ENCODE measurements at regions not wholly inside any gene's neighbourhood (a gene's known extent, or its start where the extent isn't known, plus 50 kb on each side); places are given as distances from the start of the nearest gene placed in this dataset.

- DNase-seq: no peak
Observed at GRCh38 chr20:60249436-60249835, 291.2 kb downstream of the CDH26 start.

- no peak for DNase-seq
Observed at GRCh38 chr20:60250251-60250650, 292.0 kb downstream of the CDH26 start.

- no peak for DNase-seq
Observed at GRCh38 chr20:60252866-60253265, 294.6 kb downstream of the CDH26 start.

GRCh38 chr20:60253471-60253870 lies 295.2 kb downstream of the CDH26 start:
- no peak for DNase-seq

- no peak for DNase-seq
Observed at GRCh38 chr20:60254901-60255411, 296.7 kb downstream of the CDH26 start.

GRCh38 chr20:60255415-60255814 lies 297.2 kb downstream of the CDH26 start:
- DNase-seq: no peak

- no peak for DNase-seq
Observed at GRCh38 chr20:60255866-60256265, 297.6 kb downstream of the CDH26 start.

GRCh38 chr20:60256811-60257210 lies 298.6 kb downstream of the CDH26 start:
- DNase-seq: no peak

GRCh38 chr20:60257671-60258070 lies 299.4 kb downstream of the CDH26 start:
- no peak for DNase-seq

- DNase-seq: no peak
Observed at GRCh38 chr20:60258255-60258863, 300.1 kb downstream of the CDH26 start.

- DNase-seq: no peak
Observed at GRCh38 chr20:60261333-60261732, 303.1 kb downstream of the CDH26 start.

GRCh38 chr20:60262967-60263603 lies 304.9 kb downstream of the CDH26 start:
- peak; percentile 74 for DNase-seq

GRCh38 chr20:60263725-60264709 lies 305.8 kb downstream of the CDH26 start:
- no peak for DNase-seq

- DNase-seq: peak; percentile 26
Observed at GRCh38 chr20:60266177-60266823, 308.1 kb downstream of the CDH26 start.

GRCh38 chr20:60268491-60268890 lies 310.3 kb downstream of the CDH26 start:
- no peak for DNase-seq

GRCh38 chr20:60269573-60270162 lies 311.4 kb downstream of the CDH26 start:
- DNase-seq: no peak

GRCh38 chr20:60270341-60270740 lies 312.1 kb downstream of the CDH26 start:
- no peak for DNase-seq

GRCh38 chr20:60271597-60271996 lies 313.4 kb downstream of the CDH26 start:
- no peak for DNase-seq

GRCh38 chr20:60272790-60273189 lies 314.6 kb downstream of the CDH26 start:
- DNase-seq: no peak

GRCh38 chr20:60274717-60275116 lies 316.5 kb downstream of the CDH26 start:
- DNase-seq: no peak

GRCh38 chr20:60281295-60281694 lies 323.1 kb downstream of the CDH26 start:
- no peak for DNase-seq

GRCh38 chr20:60283281-60283680 lies 325.1 kb downstream of the CDH26 start:
- DNase-seq: no peak

GRCh38 chr20:60286764-60287163 lies 328.5 kb downstream of the CDH26 start:
- no peak for DNase-seq

Measured in CD4-positive, alpha-beta T cell treated with Interleukin-17A for 4 hours (primary cell).